NCI-H2227 treated with DMSO at 0.1 percent for 48 hours (cell line): ENCODE measurements at regions not wholly inside any gene's neighbourhood (a gene's known extent, or its start where the extent isn't known, plus 50 kb on each side); places are given as distances from the start of the nearest gene placed in this dataset.

Experiments used
- DNase-seq: peaks from one replicate; lab custom pipeline; 2025; lab: John Stamatoyannopoulos, UW

DNA sequence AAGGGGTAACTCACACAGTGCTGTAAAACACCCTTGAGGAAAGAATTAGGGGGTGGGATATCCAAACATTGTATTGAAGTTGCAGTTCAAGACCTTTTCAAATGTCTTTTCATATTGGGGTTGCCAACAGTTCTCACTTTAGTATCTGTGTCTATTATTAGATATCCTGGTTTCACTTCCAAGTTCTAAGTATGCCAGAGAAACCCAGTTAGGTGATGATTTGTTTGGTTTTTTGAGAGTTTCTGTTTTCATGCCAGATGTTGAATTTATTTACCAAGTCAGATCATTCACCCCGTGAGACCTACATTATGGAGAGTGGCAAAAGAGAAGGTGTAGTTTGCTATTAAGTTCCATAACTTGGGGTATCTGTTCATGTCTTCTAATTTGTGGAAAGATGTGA is 64.5 kb downstream of the C9orf152 start:
- DNase-seq: no peak

DNA sequence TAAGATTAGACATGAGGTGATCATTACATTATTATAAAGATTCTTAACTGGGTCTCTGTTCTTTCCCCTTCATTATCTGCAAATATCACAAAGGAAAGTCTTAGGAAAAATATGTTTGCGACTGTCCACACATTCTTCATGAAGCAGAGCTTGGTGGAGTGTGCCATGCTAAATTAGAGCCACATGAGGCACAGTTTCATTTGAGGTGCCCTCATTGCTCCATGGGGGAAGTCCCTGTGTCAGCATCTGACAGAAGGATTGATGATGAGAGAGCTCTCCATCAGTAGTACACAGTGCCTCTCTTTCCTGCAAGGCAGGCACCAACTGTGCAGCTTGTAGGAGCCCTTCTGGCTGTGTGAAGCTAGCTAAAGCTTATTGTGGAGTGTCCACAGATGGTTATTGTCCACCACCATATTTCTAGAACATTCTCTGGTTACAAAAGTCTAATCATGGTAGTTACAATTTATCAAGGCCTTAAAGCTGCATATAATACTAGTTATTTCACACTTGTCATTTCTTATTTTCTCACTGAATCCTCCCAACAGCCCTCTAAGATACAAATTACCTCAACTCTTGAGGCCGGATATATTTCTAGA is 63.9 kb downstream of the C9orf152 start:
- DNase-seq: no peak

DNA sequence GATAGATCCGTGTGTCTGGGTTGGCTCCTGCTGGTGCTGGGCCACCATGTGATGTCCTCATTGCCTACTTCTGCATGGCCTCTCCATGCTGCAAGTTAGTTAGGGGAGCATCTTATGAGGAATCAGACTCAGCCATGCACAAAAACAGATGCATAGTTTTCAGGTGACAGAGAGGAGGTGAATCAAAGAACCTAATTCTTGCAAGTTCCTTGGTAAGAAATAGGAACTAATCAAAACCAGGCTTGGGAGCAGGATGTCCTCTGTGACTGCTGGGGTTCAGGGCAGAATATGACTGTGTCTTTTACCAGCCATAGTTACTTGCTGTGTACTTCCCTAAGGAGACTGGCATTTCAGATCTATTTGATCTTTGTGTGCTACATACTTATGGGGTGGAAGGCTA is 61.6 kb downstream of the C9orf152 start:
- no peak for DNase-seq

DNA sequence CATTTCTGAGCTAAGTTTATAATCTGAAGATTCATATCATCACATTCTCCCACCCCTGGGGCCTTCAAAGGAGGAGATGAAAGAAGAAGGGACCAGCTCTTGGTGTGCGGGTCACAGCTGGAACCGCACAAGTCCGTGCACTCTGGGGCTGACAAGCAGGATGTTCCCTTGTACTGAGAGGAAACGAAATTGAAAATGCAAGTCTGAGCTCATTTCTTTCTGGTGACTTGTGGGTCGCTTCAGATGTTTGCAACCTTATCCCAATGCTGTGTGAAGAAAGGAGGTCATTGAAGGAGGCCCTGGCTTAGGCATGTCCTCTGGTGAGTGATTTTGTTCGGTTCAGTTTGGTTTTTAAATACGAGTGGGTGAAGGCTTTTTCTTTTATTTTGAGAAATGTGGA is 59.6 kb downstream of the C9orf152 start:
- no peak for DNase-seq

DNA sequence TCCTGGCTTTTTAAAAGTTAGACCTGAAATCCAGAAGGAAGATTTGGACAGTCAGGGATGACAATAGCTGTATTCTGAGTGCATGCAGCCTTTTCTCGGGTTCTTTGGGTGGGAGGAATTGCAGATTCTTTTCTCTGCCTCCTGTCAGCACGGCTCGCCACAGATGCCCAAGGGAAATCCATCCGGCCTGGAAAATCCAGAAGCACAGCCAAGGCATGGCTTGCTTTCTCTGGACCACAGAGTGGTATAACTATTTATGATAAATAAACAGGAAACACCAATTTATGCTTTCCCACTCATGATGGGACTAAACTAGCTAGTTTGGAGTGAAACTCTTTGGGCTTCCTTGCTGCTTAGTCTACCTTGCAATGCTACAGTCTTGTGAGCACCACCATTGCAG is 59.1 kb downstream of the C9orf152 start:
- no peak for DNase-seq
